Liver (tissue), 8 donors: ENCODE measurements at regions not wholly inside any gene's neighbourhood (a gene's known extent, or its start where the extent isn't known, plus 50 kb on each side); places are given as distances from the start of the nearest gene placed in this dataset.
"Not testable (repeated sequence)": the region's sequence is repeated elsewhere in the genome, so short reads cannot be mapped to it uniquely, and the experiment has no call there.

Source experiments
- DNase-seq: peaks from one replicate; pipeline ENCODE4 v3.0.0-alpha.2; 2017; ENCODE audit warnings: low spot score
- H3K27ac ChIP-seq, 2 donors: one replicate each; pipeline ENCODE4 v1.7.0; 2013; ENCODE audit warnings: inconsistent platforms in 2 of 2, low read length in 2 of 2, control low read depth in 1 of 2, low read depth in 1 of 2, mild to moderate bottlenecking in 1 of 2
- H3K27me3 ChIP-seq, 4 donors: one replicate each; pipeline versions ENCODE4 v1.6.1 to v1.7.0; 2013; ENCODE audit warnings: low read length in 3 of 4, inconsistent platforms in 1 of 4, mild to moderate bottlenecking in 1 of 4, moderate library complexity in 1 of 4; ENCODE audit not compliant: control insufficient read depth in 4 of 4, insufficient read depth in 4 of 4
- H3K36me3 ChIP-seq, 4 donors: one replicate each; pipeline versions ENCODE4 v1.6.1 to v1.7.0; 2013; ENCODE audit warnings: low read length in 3 of 4, mild to moderate bottlenecking in 3 of 4, low read depth in 1 of 4, moderate library complexity in 1 of 4; ENCODE audit not compliant: control insufficient read depth in 4 of 4, insufficient read depth in 3 of 4
- H3K4me1 ChIP-seq, 4 donors: one replicate each; pipeline versions ENCODE4 v1.6.1 to v1.7.0; 2013; ENCODE audit warnings: low read length in 3 of 4, mild to moderate bottlenecking in 3 of 4, moderate library complexity in 1 of 4; ENCODE audit not compliant: control insufficient read depth in 4 of 4, insufficient read depth in 4 of 4
- H3K4me3 ChIP-seq, 3 donors: one replicate each; pipeline versions ENCODE4 v1.6.1 to v1.7.0; 2013; ENCODE audit warnings: low read length in 3 of 3, control low read depth in 1 of 3, low read depth in 1 of 3, mild to moderate bottlenecking in 1 of 3
- H3K9ac ChIP-seq, 2 donors: one replicate each; pipeline ENCODE4 v1.7.0; 2013; ENCODE audit warnings: low read length in 2 of 2, mild to moderate bottlenecking in 2 of 2, moderate library complexity in 2 of 2, control low read depth in 1 of 2, low read depth in 1 of 2
- H3K9me3 ChIP-seq, 4 donors: one replicate each; pipeline versions ENCODE4 v1.6.1 to v1.7.0; 2013; ENCODE audit warnings: low read length in 3 of 4; ENCODE audit not compliant: control insufficient read depth in 4 of 4
- CTCF ChIP-seq: fragments of 150-350 bp; IDR thresholded peaks from 2 replicates; pipeline ENCODE4 v1.5.1; 2017; ENCODE audit warnings: improper control_type of control experiment, low read depth, low read length; ENCODE audit not compliant: missing input control
- EGR1 ChIP-seq, 2 donors: IDR thresholded peaks; 2 replicates each; pipeline ENCODE4 v1.6.1; 2016 to 2018; ENCODE audit warnings: antibody characterized with exemption in 2 of 2, low read depth in 2 of 2
- FOXA1 ChIP-seq: IDR thresholded peaks from 2 replicates; pipeline ENCODE4 v1.6.1; 2016; ENCODE audit warnings: antibody characterized with exemption
- FOXA2 ChIP-seq: IDR thresholded peaks from 2 replicates; pipeline ENCODE4 v1.6.1; 2016; ENCODE audit warnings: antibody characterized with exemption
- GABPA ChIP-seq, 2 donors: IDR thresholded peaks in 1 of 2; conservative IDR thresholded peaks in 1 of 2; 2 replicates each; pipeline ENCODE4 v1.6.1; 2016; ENCODE audit warnings: antibody characterized with exemption in 2 of 2, mild to moderate bottlenecking in 1 of 2, moderate library complexity in 1 of 2
- HNF4A ChIP-seq, 2 donors: conservative IDR thresholded peaks; 2 replicates each; pipeline ENCODE4 v1.6.1; 2016; ENCODE audit warnings: antibody characterized with exemption in 2 of 2, mild to moderate bottlenecking in 2 of 2
- HNF4G ChIP-seq: IDR thresholded peaks from 2 replicates; pipeline ENCODE4 v1.6.1; 2016; ENCODE audit warnings: antibody characterized with exemption
- JUND ChIP-seq, 2 donors: IDR thresholded peaks; 2 replicates each; pipeline ENCODE4 v1.6.1; 2016; ENCODE audit warnings: antibody characterized with exemption in 2 of 2
- NR2F2 ChIP-seq: IDR thresholded peaks from 2 replicates; pipeline ENCODE4 v1.6.1; 2016; ENCODE audit warnings: antibody characterized with exemption
- RAD21 ChIP-seq, 2 donors: IDR thresholded peaks; 2 replicates each; pipeline ENCODE4 v1.6.1; 2016; ENCODE audit warnings: antibody characterized with exemption in 2 of 2, mild to moderate bottlenecking in 2 of 2
- REST ChIP-seq: IDR thresholded peaks from 2 replicates; pipeline ENCODE4 v1.6.1; 2016; ENCODE audit warnings: antibody characterized with exemption, mild to moderate bottlenecking
- RXRA ChIP-seq, 2 donors: IDR thresholded peaks; 2 replicates each; pipeline ENCODE4 v1.6.1; 2017 to 2018; ENCODE audit warnings: antibody characterized with exemption in 2 of 2, mild to moderate bottlenecking in 1 of 2
- SP1 ChIP-seq: IDR thresholded peaks from 2 replicates; pipeline ENCODE4 v1.6.1; 2018; ENCODE audit warnings: antibody characterized with exemption, mild to moderate bottlenecking
- TAF1 ChIP-seq: conservative IDR thresholded peaks from 2 replicates; pipeline ENCODE4 v1.6.1; 2016; ENCODE audit warnings: antibody characterized with exemption, mild to moderate bottlenecking
- YY1 ChIP-seq: IDR thresholded peaks from 2 replicates; pipeline ENCODE4 v1.6.1; 2016; ENCODE audit warnings: antibody characterized with exemption, mild to moderate bottlenecking
- WGBS: extraction: QIAGEN DNeasy Blood & Tissue Kit; methylation state at CpG from one replicate; pipeline ENCODE4 v1.1.7; 2013; 5-methylcytosine and 5-hydroxymethylcytosine counted together
- TF ChIP-seq, protein P1 (sequence below): IDR thresholded peaks from 2 replicates; pipeline ENCODE4 v1.6.1; 2016; ENCODE audit warnings: antibody characterized with exemption
- TF ChIP-seq, protein P2 (sequence below): IDR thresholded peaks from 2 replicates; pipeline ENCODE4 v1.6.1; 2016; ENCODE audit warnings: antibody characterized with exemption
- TF ChIP-seq, protein P3 (sequence below): IDR thresholded peaks from 2 replicates; pipeline ENCODE4 v1.6.1; 2016; ENCODE audit warnings: antibody characterized with exemption
- donor health status: healthy.
- donor health status: healthy.
- donor health status: healthy.
- donor health status: healthy.
- donor health status: healthy.

- Histone ChIP-seq H3K4me3 (no peak overlapping the region), H3K36me3 (no peaks in the 10 kb centered on the region), H3K27ac (no peak overlapping the region), H3K9ac (no peak overlapping the region), H3K4me1 (no peaks in the 10 kb centered on the region), H3K27me3 (no peaks in the 10 kb centered on the region), H3K9me3 (no peaks in the 10 kb centered on the region)
- WGBS, result 78% methylated on average over 3 of the region's 3 CpGs
- TF ChIP-seq, protein P1, sequence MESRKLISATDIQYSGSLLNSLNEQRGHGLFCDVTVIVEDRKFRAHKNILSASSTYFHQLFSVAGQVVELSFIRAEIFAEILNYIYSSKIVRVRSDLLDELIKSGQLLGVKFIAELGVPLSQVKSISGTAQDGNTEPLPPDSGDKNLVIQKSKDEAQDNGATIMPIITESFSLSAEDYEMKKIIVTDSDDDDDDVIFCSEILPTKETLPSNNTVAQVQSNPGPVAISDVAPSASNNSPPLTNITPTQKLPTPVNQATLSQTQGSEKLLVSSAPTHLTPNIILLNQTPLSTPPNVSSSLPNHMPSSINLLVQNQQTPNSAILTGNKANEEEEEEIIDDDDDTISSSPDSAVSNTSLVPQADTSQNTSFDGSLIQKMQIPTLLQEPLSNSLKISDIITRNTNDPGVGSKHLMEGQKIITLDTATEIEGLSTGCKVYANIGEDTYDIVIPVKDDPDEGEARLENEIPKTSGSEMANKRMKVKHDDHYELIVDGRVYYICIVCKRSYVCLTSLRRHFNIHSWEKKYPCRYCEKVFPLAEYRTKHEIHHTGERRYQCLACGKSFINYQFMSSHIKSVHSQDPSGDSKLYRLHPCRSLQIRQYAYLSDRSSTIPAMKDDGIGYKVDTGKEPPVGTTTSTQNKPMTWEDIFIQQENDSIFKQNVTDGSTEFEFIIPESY, result no peak
- TF ChIP-seq REST, result no peak
- TF ChIP-seq RXRA (IDR thresholded peaks at IDR 0.05), result no peak
- no peak for TF ChIP-seq YY1
- no peak for TF ChIP-seq HNF4A (conservative IDR thresholded peaks at IDR 0.05)
- TF ChIP-seq EGR1 (IDR thresholded peaks at IDR 0.05; ENCODE audit: low read depth in 2 of 2), result no peak
- TF ChIP-seq CTCF, result no peak
- no peak for TF ChIP-seq SP1
- TF ChIP-seq GABPA (IDR thresholded peaks at IDR 0.05 in 1 of 2, conservative IDR thresholded peaks at IDR 0.05 in 1 of 2), result no peak
- TF ChIP-seq FOXA2, result no peak
- TF ChIP-seq, protein P2, sequence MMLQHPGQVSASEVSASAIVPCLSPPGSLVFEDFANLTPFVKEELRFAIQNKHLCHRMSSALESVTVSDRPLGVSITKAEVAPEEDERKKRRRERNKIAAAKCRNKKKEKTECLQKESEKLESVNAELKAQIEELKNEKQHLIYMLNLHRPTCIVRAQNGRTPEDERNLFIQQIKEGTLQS, result no peak
- no peak for TF ChIP-seq JUND (IDR thresholded peaks at IDR 0.05)
- TF ChIP-seq HNF4G, result no peak
- no peak for TF ChIP-seq TAF1
- TF ChIP-seq, protein P3, sequence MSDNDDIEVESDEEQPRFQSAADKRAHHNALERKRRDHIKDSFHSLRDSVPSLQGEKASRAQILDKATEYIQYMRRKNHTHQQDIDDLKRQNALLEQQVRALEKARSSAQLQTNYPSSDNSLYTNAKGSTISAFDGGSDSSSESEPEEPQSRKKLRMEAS, result no peak
- TF ChIP-seq NR2F2, result no peak
- TF ChIP-seq FOXA1, result no peak
- no peak for TF ChIP-seq RAD21 (IDR thresholded peaks at IDR 0.05)
- DNase-seq, result no peak
Measured at GRCh38 chr3:3351226-3351625, 171.7 kb upstream of the CRBN start.

DNA sequence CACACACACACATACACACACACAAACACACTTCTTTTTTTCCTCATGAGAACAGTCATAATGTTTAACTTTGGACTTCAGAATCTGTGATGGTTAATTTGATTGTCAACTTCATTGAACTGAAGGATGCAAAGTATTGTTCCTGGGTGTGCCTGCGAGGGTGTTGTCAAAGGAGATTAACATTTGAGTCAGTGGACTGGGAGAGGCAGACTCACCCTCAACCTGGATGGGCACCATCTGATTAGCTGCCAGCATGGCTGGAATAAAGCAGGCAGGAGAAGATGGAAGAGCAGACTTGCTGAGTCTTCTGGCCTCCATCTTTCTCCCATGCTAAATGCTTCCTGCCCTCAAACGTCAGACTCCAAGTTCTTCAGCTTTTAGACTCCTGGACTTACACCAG, 167.6 kb upstream of the CRBN start:
- H3K9me3 ChIP-seq, H3K4me1 ChIP-seq, H3K27me3 ChIP-seq, H3K27ac ChIP-seq, H3K9ac ChIP-seq, H3K36me3 ChIP-seq, H3K4me3 ChIP-seq, DNase-seq: not testable (repeated sequence)
- 68% methylated on average over 2 of the region's 2 CpGs for WGBS
